ENCODE measurements at regions not wholly inside any gene's neighbourhood (a gene's known extent, or its start where the extent isn't known, plus 50 kb on each side); places are given as distances from the start of the nearest gene placed in this dataset.
"Not testable (repeated sequence)": the region's sequence is repeated elsewhere in the genome, so short reads cannot be mapped to it uniquely, and the experiment has no call there.

DNA sequence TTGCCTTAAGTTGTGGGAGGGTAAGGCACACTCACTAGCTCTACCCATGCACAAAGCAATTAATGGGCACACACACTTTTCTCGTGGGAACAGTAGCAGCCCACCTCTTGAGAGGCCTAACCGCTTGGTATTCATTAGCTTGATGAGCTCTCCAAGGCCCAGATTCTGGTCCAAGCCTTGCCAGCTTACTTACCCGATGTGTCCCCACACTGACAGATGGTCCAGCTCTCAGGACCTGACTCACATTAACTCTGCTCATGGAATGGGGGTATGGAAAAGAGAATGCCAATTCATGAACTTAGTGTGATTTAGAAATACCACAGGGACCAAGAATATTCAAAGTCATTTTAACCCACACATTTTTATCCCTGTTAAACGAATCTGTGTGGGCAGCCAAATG is 106.8 kb upstream of the CACHD1 start:
- DNase-seq, result no peak

GRCh38 chr1:64363616-64364015 is 106.3 kb upstream of the CACHD1 start:
- peak; percentile 17 for DNase-seq

- DNase-seq, result no peak
These were observed 103.1 kb upstream of the CACHD1 start for GRCh38 chr1:64366821-64367220.

DNA sequence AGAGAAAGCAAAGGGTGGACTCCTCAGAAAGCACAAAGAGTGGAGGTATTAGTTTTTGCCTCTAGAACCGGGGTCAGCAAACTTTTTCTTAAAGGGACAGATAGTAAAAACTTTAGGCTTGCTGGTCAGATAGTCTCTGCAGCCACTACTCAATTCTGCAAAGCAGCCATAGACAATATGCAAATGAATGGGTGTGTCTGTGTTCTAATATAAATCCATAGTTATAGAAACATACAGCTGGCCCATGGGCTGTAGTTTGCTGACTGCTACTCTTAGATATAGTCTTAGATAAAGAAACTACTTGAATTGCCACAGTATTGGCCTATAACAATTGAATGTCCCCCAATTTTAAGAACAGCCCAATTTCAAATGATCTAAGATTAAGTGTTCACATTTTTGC is 101.6 kb upstream of the CACHD1 start:
- DNase-seq, result no peak

- DNase-seq, result no peak
These were observed 91.1 kb upstream of the CACHD1 start for GRCh38 chr1:64378826-64379225.

- DNase-seq, result no peak
These were observed 82.3 kb upstream of the CACHD1 start for GRCh38 chr1:64387389-64388285.

- no peak for DNase-seq
These were observed 81.6 kb upstream of the CACHD1 start for GRCh38 chr1:64388336-64388735.

- no peak for DNase-seq
These were observed 77.8 kb upstream of the CACHD1 start for GRCh38 chr1:64392109-64392508.

GRCh38 chr1:64393790-64394189 is 76.1 kb upstream of the CACHD1 start:
- no peak for DNase-seq

DNA sequence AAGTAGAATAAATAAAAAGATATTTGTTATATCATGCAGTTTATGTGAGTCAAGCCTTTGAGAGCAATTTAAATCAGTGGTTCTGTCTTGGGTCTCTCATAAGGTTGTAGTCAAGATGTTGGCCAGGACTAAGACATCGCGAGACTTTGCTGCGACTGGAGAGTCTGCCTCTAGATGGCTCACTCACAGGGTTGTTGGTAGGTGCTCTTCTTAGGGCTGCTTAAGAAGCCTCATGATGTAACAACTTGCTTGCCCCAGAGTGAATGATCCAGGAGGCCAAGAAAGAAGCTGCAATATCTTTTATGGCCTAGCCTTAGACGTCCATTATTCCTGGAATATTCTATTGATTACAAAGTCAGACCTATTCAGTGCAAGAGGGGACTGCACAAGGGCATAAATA is 73.1 kb upstream of the CACHD1 start:
- no peak for DNase-seq

DNA sequence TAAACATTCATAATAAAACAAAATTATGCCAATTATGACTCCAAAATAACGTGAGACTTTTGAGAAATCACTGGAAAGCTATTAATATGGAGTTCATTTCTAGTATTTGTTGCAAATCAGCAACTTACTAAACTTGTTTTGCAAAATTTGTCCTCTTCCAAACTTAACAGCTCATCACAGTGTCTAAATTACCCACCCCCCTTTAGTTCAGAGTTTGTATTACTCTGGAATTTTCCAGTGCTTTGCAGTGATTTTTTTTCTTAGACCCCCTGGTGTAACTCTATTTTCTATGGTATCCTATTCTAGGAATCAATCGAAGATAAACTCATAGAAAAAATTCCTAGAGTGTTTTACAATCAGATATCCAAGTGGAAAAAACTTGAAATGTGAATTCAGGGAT is 72.4 kb upstream of the CACHD1 start:
- DNase-seq, result no peak

- DNase-seq, result no peak
These were observed 71.0 kb upstream of the CACHD1 start for GRCh38 chr1:64398936-64399335.

DNA sequence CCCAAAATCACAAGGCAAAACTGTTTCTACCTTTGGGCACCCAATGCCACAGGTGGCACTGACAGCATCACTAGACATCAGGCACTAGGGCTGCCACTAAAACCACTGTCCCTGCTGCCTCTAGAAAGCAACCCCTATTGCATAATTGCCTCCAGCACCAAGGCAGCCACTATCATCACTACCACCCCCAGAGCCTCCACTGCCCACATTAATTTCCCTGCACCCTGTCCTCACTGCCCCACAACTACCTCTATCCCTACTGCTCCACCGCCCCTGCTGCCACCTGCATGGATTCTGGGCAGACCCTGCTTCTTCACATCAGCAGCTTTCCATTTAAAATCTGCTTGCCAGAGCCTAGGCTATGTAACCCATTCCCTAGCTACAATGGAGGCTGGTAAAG is 68.6 kb upstream of the CACHD1 start:
- no peak for DNase-seq

DNA sequence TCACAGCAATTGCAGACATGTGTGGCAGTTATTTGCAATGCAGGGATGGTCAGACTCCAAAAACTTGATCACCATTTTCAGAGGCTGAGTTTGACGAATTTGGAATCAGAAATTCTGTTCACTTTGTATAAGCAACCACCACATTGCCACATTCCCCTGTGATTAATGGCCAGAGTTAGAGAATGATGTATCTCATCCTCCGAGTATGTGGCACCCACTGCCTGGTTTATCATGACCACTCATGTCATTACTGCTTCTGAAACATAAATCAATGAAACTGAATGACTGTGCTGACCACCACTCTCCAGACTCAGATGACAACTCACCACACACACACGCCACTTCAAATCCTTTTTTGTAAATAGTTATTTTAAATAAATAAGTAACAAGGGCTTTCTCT is 66.6 kb upstream of the CACHD1 start:
- no peak for DNase-seq

GRCh38 chr1:64404202-64404601 is 65.7 kb upstream of the CACHD1 start:
- no peak for DNase-seq

GRCh38 chr1:64405833-64406232 is 64.1 kb upstream of the CACHD1 start:
- DNase-seq, result no peak

DNA sequence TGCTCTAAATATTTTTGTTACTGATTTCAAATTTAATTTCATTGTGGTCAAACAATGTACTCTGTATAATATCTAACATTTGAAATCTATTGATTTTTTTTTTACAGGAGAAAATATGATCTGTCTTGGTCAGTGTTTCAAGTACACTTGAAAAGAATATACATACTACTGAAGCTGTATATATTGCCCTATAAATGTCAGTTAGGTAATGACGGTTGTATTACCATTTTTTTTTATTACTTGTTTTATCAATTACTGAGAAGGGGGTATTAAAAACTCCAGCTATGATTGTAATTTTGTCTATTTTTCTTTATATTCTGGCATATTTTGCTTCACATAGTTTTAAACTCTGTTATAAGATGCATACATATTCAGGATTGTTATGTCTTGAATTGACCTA is 59.7 kb upstream of the CACHD1 start:
- no peak for DNase-seq

- DNase-seq, result not testable (repeated sequence)
These were observed 54.9 kb upstream of the CACHD1 start for GRCh38 chr1:64414855-64415546.

GRCh38 chr1:64417803-64418202 is 52.1 kb upstream of the CACHD1 start:
- no peak for DNase-seq
